ENCODE measurements at regions not wholly inside any gene's neighbourhood (a gene's known extent, or its start where the extent isn't known, plus 50 kb on each side); places are given as distances from the start of the nearest gene placed in this dataset.

DNA sequence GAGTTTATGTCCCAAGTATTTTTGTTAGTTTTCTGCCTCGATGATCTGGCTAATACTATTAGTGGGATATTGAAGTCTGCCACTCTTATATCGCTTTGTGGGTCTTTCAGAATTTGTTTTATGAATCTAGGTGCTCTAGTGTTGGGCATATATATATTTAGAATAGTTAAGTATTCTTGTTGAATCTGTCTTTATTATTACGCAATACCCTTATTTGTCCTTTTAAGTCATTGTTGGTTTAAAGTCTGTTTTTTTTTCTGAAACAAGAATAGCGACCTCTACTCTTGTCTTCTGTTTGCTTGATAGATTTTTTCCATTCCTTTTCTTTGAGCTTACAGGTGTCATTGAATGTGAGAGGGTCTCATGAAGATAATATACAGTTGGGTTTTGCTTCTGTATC, 239.0 kb downstream of the ASCL1 start:
- DNase-seq: no peak

DNA sequence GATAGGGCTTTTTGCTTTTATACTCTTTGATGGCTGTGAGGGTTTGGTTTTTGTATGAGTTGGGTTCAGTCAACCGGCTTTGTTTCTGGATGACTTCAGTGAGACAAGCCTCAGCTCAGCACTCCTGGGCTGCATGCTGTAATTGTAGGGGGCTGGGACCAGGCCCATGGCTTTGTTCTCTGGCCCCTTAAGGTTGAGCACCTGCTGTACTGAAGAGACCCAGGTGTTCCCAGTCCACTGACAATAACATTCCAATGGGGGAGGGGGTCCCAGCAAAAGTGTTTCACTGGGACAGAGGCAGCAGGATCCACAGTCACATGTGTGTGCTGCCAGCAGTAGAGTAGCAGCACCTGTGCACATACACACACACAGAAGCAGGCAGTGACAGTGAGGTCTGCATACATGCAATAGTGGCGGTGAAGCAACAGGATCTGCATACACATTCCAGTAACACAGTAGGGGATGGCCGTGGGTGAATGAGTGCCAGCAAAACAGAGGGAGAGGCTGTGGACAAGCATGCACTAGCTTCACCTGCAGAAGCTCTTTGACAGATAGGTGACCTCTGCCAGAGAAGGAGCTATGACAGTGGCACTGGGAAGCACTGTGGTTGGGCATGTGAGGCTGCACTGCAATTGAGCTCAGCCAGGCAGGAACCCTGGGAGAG, 240.4 kb downstream of the ASCL1 start:
- no peak for DNase-seq

- no peak for DNase-seq
Observed at GRCh38 chr12:103198499-103198898, 241.0 kb downstream of the ASCL1 start.

DNA sequence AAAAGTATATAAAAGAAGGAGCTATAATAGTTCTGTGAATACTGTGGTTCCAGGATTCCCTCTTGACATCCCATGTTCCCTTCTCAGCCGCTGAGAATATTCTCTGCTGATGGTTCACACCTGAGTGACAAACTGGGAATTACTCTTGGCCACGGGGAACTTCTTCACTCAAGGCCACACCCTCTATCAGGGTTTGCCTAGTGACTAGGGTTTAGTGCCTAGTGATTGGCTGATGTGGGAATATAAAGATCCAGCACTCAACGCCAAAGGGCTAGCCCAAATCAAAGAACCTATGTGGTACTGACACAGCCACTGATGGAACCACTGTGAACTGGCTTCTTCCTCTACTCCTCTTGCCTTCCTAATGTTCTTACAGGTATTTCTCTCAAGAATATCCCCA, 248.4 kb downstream of the ASCL1 start:
- no peak for DNase-seq

DNA sequence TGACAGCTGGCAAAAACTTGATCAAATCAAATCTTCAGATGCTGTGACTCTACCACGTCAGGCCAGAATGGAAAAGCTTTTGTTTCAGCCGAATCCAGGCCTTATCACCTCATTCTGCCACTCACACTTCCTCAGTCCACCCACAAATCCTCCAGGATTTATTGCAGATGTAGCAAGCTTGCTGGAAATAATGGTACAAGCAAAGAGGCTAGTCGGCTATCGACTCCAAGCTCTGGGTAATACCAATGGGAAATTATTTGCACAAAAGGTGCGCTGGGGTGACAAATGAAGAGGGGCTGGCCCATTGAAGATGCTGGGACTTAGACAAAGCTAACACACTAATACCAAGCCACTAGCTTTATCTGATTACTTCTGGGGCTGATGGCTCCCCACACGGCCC, 250.5 kb downstream of the ASCL1 start:
- peak in 1 of 2 experiments; percentile 54 for DNase-seq

GRCh38 chr12:103241184-103241583, 254.6 kb downstream of the C12orf42 start:
- DNase-seq: peak; percentile 81 to 91

- DNase-seq: no peak
Observed at GRCh38 chr12:103244596-103244995, 251.2 kb downstream of the C12orf42 start.

GRCh38 chr12:103247531-103247930, 248.2 kb downstream of the C12orf42 start:
- peak in 1 of 2 experiments; percentile 42 for DNase-seq

GRCh38 chr12:103249607-103250006, 246.2 kb downstream of the C12orf42 start:
- peak in 1 of 2 experiments; percentile 34 for DNase-seq

DNA sequence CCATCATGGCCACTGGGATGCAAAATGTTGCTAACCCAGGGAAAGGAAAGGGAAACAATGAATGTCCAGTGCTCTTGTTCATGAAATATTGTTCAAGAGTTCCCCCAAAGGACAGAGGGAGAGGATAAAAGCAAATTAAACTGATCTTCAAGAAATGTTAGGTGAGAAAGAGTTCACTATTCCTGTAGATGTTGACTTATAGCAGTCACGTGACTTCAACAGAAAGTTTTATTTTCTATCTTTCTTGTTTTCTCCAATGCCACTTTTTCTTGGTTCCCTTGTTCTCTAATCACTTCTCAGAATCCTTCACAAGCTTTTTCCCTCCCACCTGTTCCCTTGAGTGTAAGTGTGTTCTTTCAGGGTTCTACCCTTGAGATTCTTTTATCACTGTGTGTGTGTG, 245.3 kb downstream of the C12orf42 start:
- DNase-seq: no peak
